Testis (tissue), 2 donors: ENCODE measurements at regions not wholly inside any gene's neighbourhood (a gene's known extent, or its start where the extent isn't known, plus 50 kb on each side); places are given as distances from the start of the nearest gene placed in this dataset.
"Not testable (repeated sequence)": the region's sequence is repeated elsewhere in the genome, so short reads cannot be mapped to it uniquely, and the experiment has no call there.

Experiments
- DNase-seq: peaks from one replicate; pipeline ENCODE4 v3.0.0-alpha.2; 2019
- H3K27ac ChIP-seq, 2 donors: fragments of 200-600 bp; sonication (generic); one replicate each; pipeline ENCODE4 v1.5.1; 2019
- H3K27me3 ChIP-seq: fragments of 200-600 bp; sonication (generic); one replicate; pipeline ENCODE4 v1.5.1; 2019
- H3K36me3 ChIP-seq: fragments of 200-600 bp; sonication (generic); one replicate; pipeline ENCODE4 v1.5.1; 2017; ENCODE audit warnings: low read depth; ENCODE audit errors: missing control alignments
- H3K4me1 ChIP-seq: fragments of 200-600 bp; sonication (generic); one replicate; pipeline ENCODE4 v1.5.1; 2019
- H3K4me3 ChIP-seq, 2 donors: fragments of 200-600 bp; sonication (generic); one replicate each; pipeline ENCODE4 v1.5.1; 2017 to 2019
- H3K9me3 ChIP-seq: fragments of 200-600 bp; sonication (generic); one replicate; pipeline ENCODE4 v1.5.1; 2017
- CTCF ChIP-seq, 3 experiments: fragments of 450-650 bp in 2 of 3; fragments of 200-600 bp in 1 of 3; sonication (generic) in 1 of 3; IDR thresholded peaks; one replicate each; pipeline ENCODE4 v1.5.1; 2016 to 2019; ENCODE audit warnings: antibody characterized with exemption in 3 of 3, mild to moderate bottlenecking in 2 of 3, moderate library complexity in 1 of 3
- POLR2A ChIP-seq: fragments of 450-650 bp; IDR thresholded peaks from one replicate; pipeline ENCODE4 v1.6.1; 2017; ENCODE audit warnings: antibody characterized with exemption, mild to moderate bottlenecking, moderate library complexity
- WGBS, 2 donors: methylation state at CpG; one replicate each; pipeline ENCODE4 v1.1.5; 2018; 5-methylcytosine and 5-hydroxymethylcytosine counted together
- intact Hi-C: fragments of 100-400 bp; cut with DNase I; formaldehyde crosslinking; loops from one replicate; pipeline ENCODE4 v1.15.1; 2023; ENCODE audit warnings: low total_unique reads

- Histone ChIP-seq H3K27me3 (no peaks in the 10 kb centered on the region), H3K9me3 (no peaks in the 10 kb centered on the region), H3K4me3 (no peak overlapping the region), H3K36me3 (no peaks in the 10 kb centered on the region), H3K4me1 (no peaks in the 10 kb centered on the region), H3K27ac (no peak overlapping the region)
- no peak for DNase-seq
- TF ChIP-seq CTCF (IDR thresholded peaks at IDR 0.05) = no peak
- TF ChIP-seq POLR2A = no peak
- WGBS, 2 donors = 54 to 66% methylated on average over 1 of the region's 1 CpG
- intact Hi-C loops = no loop called here
These were observed 422.8 kb upstream of the PABPC4L start for GRCh38 chr4:134624365-134624764.

GRCh38 chr4:134622626-134623575 is 421.3 kb upstream of the PABPC4L start:
- DNase-seq, H3K36me3 ChIP-seq, H3K4me3 ChIP-seq, H3K4me1 ChIP-seq, H3K27me3 ChIP-seq, intact Hi-C loops, H3K9me3 ChIP-seq, H3K27ac ChIP-seq: not testable (repeated sequence)
- 52 to 59% methylated on average over 13 of the region's 13 CpGs for WGBS, 2 donors

- Histone ChIP-seq H3K27me3 (no peaks in the 10 kb centered on the region), H3K4me1 (no peaks in the 10 kb centered on the region), H3K27ac (no peak overlapping the region), H3K4me3 (no peak overlapping the region), H3K9me3 (no peaks in the 10 kb centered on the region), H3K36me3 (no peaks in the 10 kb centered on the region)
- DNase-seq = no peak
- intact Hi-C loops = no loop called here
- 92 to 97% methylated on average over 2 of the region's 2 CpGs for WGBS, 2 donors
- TF ChIP-seq POLR2A = no peak
- TF ChIP-seq CTCF (IDR thresholded peaks at IDR 0.05) = no peak
These were observed 420.6 kb upstream of the PABPC4L start for GRCh38 chr4:134622199-134622598.

- H3K27me3 ChIP-seq, H3K4me1 ChIP-seq, H3K9me3 ChIP-seq, DNase-seq, H3K4me3 ChIP-seq, H3K36me3 ChIP-seq, H3K27ac ChIP-seq, intact Hi-C loops: not testable (repeated sequence)
- 60 to 82% methylated on average over 4 to 5 of the region's 5 CpGs for WGBS, 2 donors
These were observed 420.1 kb upstream of the PABPC4L start for GRCh38 chr4:134621715-134622114.

- TF ChIP-seq CTCF (IDR thresholded peaks at IDR 0.05) (no peak), POLR2A (no peak)
- H3K4me1 ChIP-seq = no peaks in the 10 kb centered on the region
- intact Hi-C loops = no loop called here
- H3K27ac ChIP-seq = no peak overlapping the region
- H3K9me3 ChIP-seq = no peaks in the 10 kb centered on the region
- H3K4me3 ChIP-seq = no peak overlapping the region
- no peaks in the 10 kb centered on the region for H3K36me3 ChIP-seq
- WGBS, 2 donors = 69 to 80% methylated on average over 1 of the region's 1 CpG
- no peaks in the 10 kb centered on the region for H3K27me3 ChIP-seq
- DNase-seq = no peak
These were observed 409.4 kb upstream of the PABPC4L start for GRCh38 chr4:134610956-134611355.

GRCh38 chr4:134610172-134610571 is 408.6 kb upstream of the PABPC4L start:
- intact Hi-C loops = no loop called here
- TF ChIP-seq CTCF (IDR thresholded peaks at IDR 0.05) = no peak
- TF ChIP-seq POLR2A = no peak

More at GRCh38 chr4:134610172-134610571, 408.6 kb upstream of the PABPC4L start:
- Histone ChIP-seq H3K27ac (no peak overlapping the region), H3K4me1 (no peaks in the 10 kb centered on the region), H3K9me3 (no peaks in the 10 kb centered on the region), H3K4me3 (no peak overlapping the region), H3K27me3 (no peaks in the 10 kb centered on the region), H3K36me3 (no peaks in the 10 kb centered on the region)
- WGBS, 2 donors = 30 to 50% methylated on average over 1 of the region's 1 CpG
- DNase-seq = no peak
